Activated T-cell treated with anti-CD3 and anti-CD28 coated beads for 1 hour (primary cell): ENCODE measurements at regions not wholly inside any gene's neighbourhood (a gene's known extent, or its start where the extent isn't known, plus 50 kb on each side); places are given as distances from the start of the nearest gene placed in this dataset.

ENCODE experiments used
- DNase-seq: peaks from one replicate; pipeline ENCODE4 v3.0.0-alpha.2; 2020; ENCODE audit warnings: low read depth

GRCh38 chr1:238281418-238281817 is 390.7 kb upstream of the ZP4 start:
- DNase-seq: no peak

- no peak for DNase-seq
These were observed 389.1 kb upstream of the ZP4 start for GRCh38 chr1:238279694-238280380.

- DNase-seq: no peak
These were observed 381.4 kb upstream of the ZP4 start for GRCh38 chr1:238272145-238272544.

GRCh38 chr1:238265866-238266265 is 375.1 kb upstream of the ZP4 start:
- no peak for DNase-seq

- DNase-seq: no peak
These were observed 374.2 kb upstream of the ZP4 start for GRCh38 chr1:238264951-238265350.

GRCh38 chr1:238258510-238258909 is 367.8 kb upstream of the ZP4 start:
- DNase-seq: no peak

GRCh38 chr1:238257018-238257621 is 366.4 kb upstream of the ZP4 start:
- no peak for DNase-seq

GRCh38 chr1:238254935-238255334 is 364.2 kb upstream of the ZP4 start:
- DNase-seq: no peak

- no peak for DNase-seq
These were observed 361.5 kb upstream of the ZP4 start for GRCh38 chr1:238252033-238252802.

- no peak for DNase-seq
These were observed 357.6 kb upstream of the ZP4 start for GRCh38 chr1:238248356-238248755.

- no peak for DNase-seq
These were observed 351.5 kb upstream of the ZP4 start for GRCh38 chr1:238242181-238242580.

- no peak for DNase-seq
These were observed 350.9 kb upstream of the ZP4 start for GRCh38 chr1:238241607-238242006.

- DNase-seq: no peak
These were observed 348.6 kb upstream of the ZP4 start for GRCh38 chr1:238239343-238239742.

GRCh38 chr1:238233966-238234365 is 343.2 kb upstream of the ZP4 start:
- no peak for DNase-seq

GRCh38 chr1:238232084-238232710 is 341.5 kb upstream of the ZP4 start:
- DNase-seq: no peak

GRCh38 chr1:238226810-238227209 is 336.1 kb upstream of the ZP4 start:
- no peak for DNase-seq

- no peak for DNase-seq
These were observed 332.4 kb upstream of the ZP4 start for GRCh38 chr1:238223076-238223640.

- no peak for DNase-seq
These were observed 331.0 kb upstream of the ZP4 start for GRCh38 chr1:238221738-238222137.

GRCh38 chr1:238214449-238214848 is 323.7 kb upstream of the ZP4 start:
- DNase-seq: no peak

- DNase-seq: no peak
These were observed 314.4 kb upstream of the ZP4 start for GRCh38 chr1:238205045-238205662.

- DNase-seq: no peak
These were observed 311.3 kb upstream of the ZP4 start for GRCh38 chr1:238201992-238202391.

GRCh38 chr1:238199325-238199724 is 308.6 kb upstream of the ZP4 start:
- DNase-seq: no peak
